SK-N-SH treated with all-trans-retinoic acid at 6 μM for 48 hours (cell line): ENCODE measurements at regions not wholly inside any gene's neighbourhood (a gene's known extent, or its start where the extent isn't known, plus 50 kb on each side); places are given as distances from the start of the nearest gene placed in this dataset.

Source experiments
- ATAC-seq: fragments of 200-7000 bp; cut with Tn5 transposase; 3 replicates; pipeline ENCODE4 v1.9.1; 2020; ENCODE audit warnings: mild to moderate bottlenecking, moderate library complexity
- ARNTL ChIP-seq: fragments of 450-650 bp; formaldehyde crosslinking; IDR thresholded peaks from 2 replicates; pipeline ENCODE4 v1.5.0; 2020; ENCODE audit warnings: low read depth, mild to moderate bottlenecking, moderate library complexity, borderline replicate concordance
- BACH2 ChIP-seq: fragments of 250-450 bp; sonication (Bioruptor Pico); IDR thresholded peaks from 2 replicates; pipeline ENCODE4 v1.9.0; 2021; ENCODE audit warnings: mild to moderate bottlenecking, borderline replicate concordance
- CSDC2 ChIP-seq: fragments of 250-450 bp; sonication (Bioruptor Pico); IDR thresholded peaks from 2 replicates; pipeline ENCODE4 v1.5.0; 2020; ENCODE audit warnings: mild to moderate bottlenecking, moderate library complexity
- ESRRG ChIP-seq: fragments of 250-450 bp; sonication (Bioruptor Pico); IDR thresholded peaks from 2 replicates; pipeline ENCODE4 v1.6.1; 2021; ENCODE audit warnings: mild to moderate bottlenecking
- GLIS3 ChIP-seq: fragments of 250-450 bp; sonication (Bioruptor Pico); IDR thresholded peaks from 2 replicates; pipeline ENCODE4 v1.5.0; 2020; ENCODE audit warnings: mild to moderate bottlenecking, moderate library complexity
- ISL1 ChIP-seq: fragments of 250-450 bp; sonication (Bioruptor Pico); IDR thresholded peaks from 2 replicates; pipeline ENCODE4 v2.1.2; 2022; ENCODE audit warnings: mild to moderate bottlenecking, moderate library complexity
- OSR1 ChIP-seq: fragments of 250-450 bp; sonication (Bioruptor Pico); IDR thresholded peaks from 2 replicates; pipeline ENCODE4 v1.8.0; 2022; ENCODE audit warnings: moderate library complexity, mild to moderate bottlenecking, inconsistent platforms
- PPARA ChIP-seq: fragments of 250-450 bp; sonication (Bioruptor Pico); IDR thresholded peaks from 2 replicates; pipeline ENCODE4 v1.5.0; 2020; ENCODE audit warnings: mild to moderate bottlenecking, borderline replicate concordance
- RARB ChIP-seq: fragments of 250-450 bp; sonication (Bioruptor Pico); IDR thresholded peaks from 2 replicates; pipeline ENCODE4 v1.8.0; 2021; ENCODE audit warnings: mild to moderate bottlenecking, moderate library complexity
- SNAI2 ChIP-seq: fragments of 250-450 bp; sonication (Bioruptor Pico); IDR thresholded peaks from 2 replicates; pipeline ENCODE4 v1.5.0; 2020; ENCODE audit warnings: mild to moderate bottlenecking, moderate library complexity
- TCF4 ChIP-seq: fragments of 250-450 bp; sonication (Bioruptor Pico); IDR thresholded peaks from 2 replicates; pipeline ENCODE4 v1.8.0; 2021; ENCODE audit warnings: mild to moderate bottlenecking, moderate library complexity, borderline replicate concordance
- TOX ChIP-seq: fragments of 250-450 bp; sonication (Bioruptor Pico); IDR thresholded peaks from 2 replicates; pipeline ENCODE4 v1.8.0; 2021; ENCODE audit warnings: mild to moderate bottlenecking, moderate library complexity, borderline replicate concordance
- TSHZ2 ChIP-seq: fragments of 250-450 bp; sonication (Bioruptor Pico); IDR thresholded peaks from 2 replicates; pipeline ENCODE4 v1.5.0; 2020; ENCODE audit warnings: mild to moderate bottlenecking, moderate library complexity
- ZC3H10 ChIP-seq: fragments of 250-450 bp; sonication (Bioruptor Pico); IDR thresholded peaks from 2 replicates; pipeline ENCODE4 v1.5.1; 2021; ENCODE audit warnings: mild to moderate bottlenecking, moderate library complexity
- ZFP3 ChIP-seq: fragments of 250-450 bp; sonication (Bioruptor Pico); IDR thresholded peaks from 2 replicates; pipeline ENCODE4 v1.5.0; 2020; ENCODE audit warnings: mild to moderate bottlenecking, moderate library complexity
- ZFP30 ChIP-seq: fragments of 450-650 bp; formaldehyde crosslinking; IDR thresholded peaks from 2 replicates; pipeline ENCODE4 v1.5.0; 2022; ENCODE audit warnings: mild to moderate bottlenecking, moderate library complexity
- ZNF565 ChIP-seq: fragments of 450-650 bp; formaldehyde crosslinking; conservative IDR thresholded peaks from 2 replicates; pipeline ENCODE4 v1.5.0; 2020; ENCODE audit warnings: low read depth, mild to moderate bottlenecking, moderate library complexity
- ZNF70 ChIP-seq: fragments of 450-650 bp; formaldehyde crosslinking; IDR thresholded peaks from 2 replicates; pipeline ENCODE4 v1.5.0; 2020; ENCODE audit warnings: mild to moderate bottlenecking, moderate library complexity
- ZNF8 ChIP-seq: fragments of 450-650 bp; formaldehyde crosslinking; IDR thresholded peaks from 2 replicates; pipeline ENCODE4 v1.5.0; 2020; ENCODE audit warnings: mild to moderate bottlenecking, moderate library complexity
- TF ChIP-seq, protein P1 (sequence below): fragments of 250-450 bp; sonication (Bioruptor Pico); IDR thresholded peaks from 2 replicates; pipeline ENCODE4 v1.5.1; 2020; ENCODE audit warnings: low read depth, mild to moderate bottlenecking, moderate library complexity
- TF ChIP-seq, protein P2 (sequence below): fragments of 250-450 bp; sonication (Bioruptor Pico); IDR thresholded peaks from 2 replicates; pipeline ENCODE4 v1.8.0; 2021; ENCODE audit warnings: low read depth, mild to moderate bottlenecking, moderate library complexity, borderline replicate concordance
- TF ChIP-seq, protein P3 (sequence below): fragments of 250-450 bp; sonication (Bioruptor Pico); IDR thresholded peaks from 2 replicates; pipeline ENCODE4 v1.5.1; 2021; ENCODE audit warnings: mild to moderate bottlenecking, moderate library complexity
- TF ChIP-seq, protein P4 (sequence below): fragments of 250-450 bp; sonication (Bioruptor Pico); IDR thresholded peaks from 2 replicates; pipeline ENCODE4 v1.8.0; 2020; ENCODE audit warnings: mild to moderate bottlenecking, moderate library complexity, borderline replicate concordance

GRCh38 chr7:47191316-47191715 lies 390.6 kb downstream of the TNS3 start:
- TF ChIP-seq BACH2 (no peak), ZC3H10 (CRISPR knock-in tag) (no peak), ZFP3 (CRISPR knock-in tag) (no peak), SNAI2 (no peak), TOX (no peak), ESRRG (CRISPR knock-in tag) (no peak), GLIS3 (CRISPR knock-in tag) (no peak), ZNF565 (no peak), PPARA (no peak), OSR1 (CRISPR knock-in tag) (no peak), ZNF70 (CRISPR knock-in tag) (no peak)
- TF ChIP-seq, protein P1, sequence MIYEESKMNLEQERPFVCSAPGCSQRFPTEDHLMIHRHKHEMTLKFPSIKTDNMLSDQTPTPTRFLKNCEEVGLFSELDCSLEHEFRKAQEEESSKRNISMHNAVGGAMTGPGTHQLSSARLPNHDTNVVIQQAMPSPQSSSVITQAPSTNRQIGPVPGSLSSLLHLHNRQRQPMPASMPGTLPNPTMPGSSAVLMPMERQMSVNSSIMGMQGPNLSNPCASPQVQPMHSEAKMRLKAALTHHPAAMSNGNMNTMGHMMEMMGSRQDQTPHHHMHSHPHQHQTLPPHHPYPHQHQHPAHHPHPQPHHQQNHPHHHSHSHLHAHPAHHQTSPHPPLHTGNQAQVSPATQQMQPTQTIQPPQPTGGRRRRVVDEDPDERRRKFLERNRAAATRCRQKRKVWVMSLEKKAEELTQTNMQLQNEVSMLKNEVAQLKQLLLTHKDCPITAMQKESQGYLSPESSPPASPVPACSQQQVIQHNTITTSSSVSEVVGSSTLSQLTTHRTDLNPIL (CRISPR knock-in tag): no peak
- TF ChIP-seq, protein P2, sequence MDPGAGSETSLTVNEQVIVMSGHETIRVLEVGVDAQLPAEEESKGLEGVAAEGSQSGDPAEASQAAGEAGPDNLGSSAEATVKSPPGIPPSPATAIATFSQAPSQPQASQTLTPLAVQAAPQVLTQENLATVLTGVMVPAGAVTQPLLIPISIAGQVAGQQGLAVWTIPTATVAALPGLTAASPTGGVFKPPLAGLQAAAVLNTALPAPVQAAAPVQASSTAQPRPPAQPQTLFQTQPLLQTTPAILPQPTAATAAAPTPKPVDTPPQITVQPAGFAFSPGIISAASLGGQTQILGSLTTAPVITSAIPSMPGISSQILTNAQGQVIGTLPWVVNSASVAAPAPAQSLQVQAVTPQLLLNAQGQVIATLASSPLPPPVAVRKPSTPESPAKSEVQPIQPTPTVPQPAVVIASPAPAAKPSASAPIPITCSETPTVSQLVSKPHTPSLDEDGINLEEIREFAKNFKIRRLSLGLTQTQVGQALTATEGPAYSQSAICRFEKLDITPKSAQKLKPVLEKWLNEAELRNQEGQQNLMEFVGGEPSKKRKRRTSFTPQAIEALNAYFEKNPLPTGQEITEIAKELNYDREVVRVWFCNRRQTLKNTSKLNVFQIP (CRISPR knock-in tag): no peak
- ATAC-seq: no peak

DNA sequence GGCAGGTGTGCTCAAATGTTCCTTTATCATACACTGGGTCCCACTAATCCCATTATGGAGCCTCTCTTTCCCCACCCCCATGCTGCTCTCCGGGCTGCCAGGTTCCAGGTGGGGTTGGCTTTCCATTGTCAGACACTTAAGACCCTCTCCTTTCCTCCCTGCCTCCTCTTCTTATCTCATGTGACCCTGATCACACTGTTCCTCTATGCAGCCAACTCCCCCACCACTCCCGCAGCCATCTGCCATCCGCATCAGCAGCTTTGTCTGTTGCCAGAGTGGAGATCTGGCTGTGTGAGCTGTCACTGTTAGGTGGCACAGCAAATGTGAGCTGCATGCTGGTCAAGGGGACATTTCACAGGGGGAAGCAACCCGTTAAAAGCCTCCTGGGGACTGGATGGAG lies 391.4 kb downstream of the TNS3 start:
- ATAC-seq: no peak
- TF ChIP-seq ISL1 (CRISPR knock-in tag) (no peak), TSHZ2 (CRISPR knock-in tag) (no peak), CSDC2 (CRISPR knock-in tag) (no peak), BACH2 (no peak), PPARA (no peak), ZNF8 (no peak), ESRRG (CRISPR knock-in tag) (no peak), ZC3H10 (CRISPR knock-in tag) (no peak), OSR1 (CRISPR knock-in tag) (no peak), TOX (no peak), GLIS3 (CRISPR knock-in tag) (no peak), ZNF565 (no peak)

- no peak for ATAC-seq
- TF ChIP-seq ZNF565: no peak
- TF ChIP-seq, protein P1 (CRISPR knock-in tag): no peak
- TF ChIP-seq RARB (CRISPR knock-in tag): no peak
- TF ChIP-seq TOX: no peak
- no peak for TF ChIP-seq SNAI2
- no peak for TF ChIP-seq ZNF8
- TF ChIP-seq, protein P3, sequence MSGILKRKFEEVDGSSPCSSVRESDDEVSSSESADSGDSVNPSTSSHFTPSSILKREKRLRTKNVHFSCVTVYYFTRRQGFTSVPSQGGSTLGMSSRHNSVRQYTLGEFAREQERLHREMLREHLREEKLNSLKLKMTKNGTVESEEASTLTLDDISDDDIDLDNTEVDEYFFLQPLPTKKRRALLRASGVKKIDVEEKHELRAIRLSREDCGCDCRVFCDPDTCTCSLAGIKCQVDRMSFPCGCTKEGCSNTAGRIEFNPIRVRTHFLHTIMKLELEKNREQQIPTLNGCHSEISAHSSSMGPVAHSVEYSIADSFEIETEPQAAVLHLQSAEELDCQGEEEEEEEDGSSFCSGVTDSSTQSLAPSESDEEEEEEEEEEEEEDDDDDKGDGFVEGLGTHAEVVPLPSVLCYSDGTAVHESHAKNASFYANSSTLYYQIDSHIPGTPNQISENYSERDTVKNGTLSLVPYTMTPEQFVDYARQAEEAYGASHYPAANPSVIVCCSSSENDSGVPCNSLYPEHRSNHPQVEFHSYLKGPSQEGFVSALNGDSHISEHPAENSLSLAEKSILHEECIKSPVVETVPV: no peak
- TF ChIP-seq, protein P4, sequence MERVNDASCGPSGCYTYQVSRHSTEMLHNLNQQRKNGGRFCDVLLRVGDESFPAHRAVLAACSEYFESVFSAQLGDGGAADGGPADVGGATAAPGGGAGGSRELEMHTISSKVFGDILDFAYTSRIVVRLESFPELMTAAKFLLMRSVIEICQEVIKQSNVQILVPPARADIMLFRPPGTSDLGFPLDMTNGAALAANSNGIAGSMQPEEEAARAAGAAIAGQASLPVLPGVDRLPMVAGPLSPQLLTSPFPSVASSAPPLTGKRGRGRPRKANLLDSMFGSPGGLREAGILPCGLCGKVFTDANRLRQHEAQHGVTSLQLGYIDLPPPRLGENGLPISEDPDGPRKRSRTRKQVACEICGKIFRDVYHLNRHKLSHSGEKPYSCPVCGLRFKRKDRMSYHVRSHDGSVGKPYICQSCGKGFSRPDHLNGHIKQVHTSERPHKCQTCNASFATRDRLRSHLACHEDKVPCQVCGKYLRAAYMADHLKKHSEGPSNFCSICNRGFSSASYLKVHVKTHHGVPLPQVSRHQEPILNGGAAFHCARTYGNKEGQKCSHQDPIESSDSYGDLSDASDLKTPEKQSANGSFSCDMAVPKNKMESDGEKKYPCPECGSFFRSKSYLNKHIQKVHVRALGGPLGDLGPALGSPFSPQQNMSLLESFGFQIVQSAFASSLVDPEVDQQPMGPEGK (CRISPR knock-in tag): no peak
- TF ChIP-seq ISL1 (CRISPR knock-in tag): no peak
- TF ChIP-seq PPARA: no peak
- TF ChIP-seq ZFP30: no peak
- TF ChIP-seq CSDC2 (CRISPR knock-in tag): no peak
- TF ChIP-seq GLIS3 (CRISPR knock-in tag): no peak
- TF ChIP-seq ARNTL (CRISPR knock-in tag): no peak
- TF ChIP-seq ZC3H10 (CRISPR knock-in tag): no peak
- TF ChIP-seq TCF4 (CRISPR knock-in tag): no peak
- no peak for TF ChIP-seq OSR1 (CRISPR knock-in tag)
- TF ChIP-seq, protein P2 (CRISPR knock-in tag): no peak
- TF ChIP-seq BACH2: no peak
Observed at GRCh38 chr7:47188653-47189315, 393.1 kb downstream of the TNS3 start.
